Karpas-422 (cell line): ENCODE measurements at regions not wholly inside any gene's neighbourhood (a gene's known extent, or its start where the extent isn't known, plus 50 kb on each side); places are given as distances from the start of the nearest gene placed in this dataset.
"Not testable (repeated sequence)": the region's sequence is repeated elsewhere in the genome, so short reads cannot be mapped to it uniquely, and the experiment has no call there.

ENCODE experiments used
- DNase-seq: peaks from one replicate; pipeline ENCODE4 v3.0.0-alpha.2; 2015
- H2AFZ ChIP-seq: fragments of 200-600 bp; sonication (generic); 2 replicates; pipeline ENCODE4 v1.6.1; 2014; ENCODE audit warnings: antibody characterized with exemption, low read length, mixed read lengths
- H3K27ac ChIP-seq: fragments of 200-600 bp; sonication (generic); 2 replicates; pipeline ENCODE4 v1.5.1; 2014; ENCODE audit warnings: mild to moderate bottlenecking, low read length, moderate library complexity
- H3K27me3 ChIP-seq: fragments of 200-600 bp; sonication (generic); 2 replicates; pipeline ENCODE4 v1.6.1; 2014; ENCODE audit warnings: low read length, mixed read lengths
- H3K36me3 ChIP-seq: fragments of 200-600 bp; sonication (generic); 2 replicates; pipeline ENCODE4 v1.6.1; 2014; ENCODE audit warnings: low read length, mixed read lengths; ENCODE audit not compliant: insufficient read depth
- H3K4me1 ChIP-seq: fragments of 200-600 bp; sonication (generic); 2 replicates; pipeline ENCODE4 v1.6.1; 2014; ENCODE audit warnings: mild to moderate bottlenecking, low read length, mixed read lengths
- H3K4me2 ChIP-seq: fragments of 200-600 bp; sonication (generic); 2 replicates; pipeline ENCODE4 v1.6.1; 2014; ENCODE audit warnings: low read length, low read depth, mild to moderate bottlenecking; ENCODE audit not compliant: poor library complexity, severe bottlenecking
- H3K4me3 ChIP-seq: fragments of 200-600 bp; sonication (generic); 2 replicates; pipeline ENCODE4 v1.5.1; 2014; ENCODE audit warnings: mild to moderate bottlenecking, antibody characterized with exemption, low read length, mixed read lengths
- H3K79me2 ChIP-seq: fragments of 200-600 bp; sonication (generic); 2 replicates; pipeline ENCODE4 v1.6.1; 2014; ENCODE audit warnings: mild to moderate bottlenecking, low read length, mixed read lengths
- H3K9ac ChIP-seq: fragments of 200-600 bp; sonication (generic); 2 replicates; pipeline ENCODE4 v1.6.0; 2014; ENCODE audit warnings: low read length
- H3K9me2 ChIP-seq: fragments of 200-600 bp; sonication (generic), shearing (Covaris generic); replicated peaks from 2 replicates; pipeline ENCODE4 v1.6.0; 2014; ENCODE audit warnings: mild to moderate bottlenecking, low read length, moderate library complexity; ENCODE audit not compliant: insufficient read depth
- H3K9me3 ChIP-seq: fragments of 300-700, 200-600 bp; sonication (generic); 2 replicates; pipeline ENCODE4 v1.6.1; 2014; ENCODE audit warnings: low read length, mixed read lengths
- H4K20me1 ChIP-seq: fragments of 200-600 bp; sonication (generic); 2 replicates; pipeline ENCODE4 v1.6.1; 2014; ENCODE audit warnings: mild to moderate bottlenecking, antibody characterized with exemption, low read length, low read depth; ENCODE audit not compliant: insufficient read depth

DNA sequence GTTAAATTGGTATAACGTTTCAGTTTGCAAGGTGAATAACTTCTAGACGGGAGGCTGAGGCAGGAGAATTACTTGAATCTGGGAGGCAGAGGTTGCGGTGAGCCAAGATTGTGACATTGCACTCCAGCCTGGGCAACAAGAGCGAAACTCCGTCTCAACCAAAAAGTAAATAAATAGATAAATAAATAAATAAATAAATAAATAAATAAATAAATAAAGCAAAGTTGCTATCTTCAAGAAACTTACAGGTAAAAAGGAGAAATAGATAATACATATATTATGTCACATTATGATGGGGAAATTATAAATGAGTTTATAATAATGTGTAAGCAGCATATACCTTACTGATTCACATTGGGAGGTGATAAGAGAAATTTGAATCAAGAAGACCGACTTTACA, 1966.0 kb downstream of the PCDH7 start:
- H2AFZ ChIP-seq, result no peak overlapping the region
- H3K9ac ChIP-seq, result no peak overlapping the region
- no peak for DNase-seq
- H3K9me2 ChIP-seq, result no peaks in the 10 kb centered on the region
- no peaks in the 10 kb centered on the region for H3K4me1 ChIP-seq
- no peak overlapping the region for H3K4me2 ChIP-seq
- no peak overlapping the region for H3K27ac ChIP-seq
- H3K36me3 ChIP-seq, result no peaks in the 10 kb centered on the region
- peaks cover 31% of the 10 kb centered on the region; the same call in 1 of the 2 replicates for H3K9me3 ChIP-seq
- H3K79me2 ChIP-seq, result no peaks in the 10 kb centered on the region
- H4K20me1 ChIP-seq, result no peaks in the 10 kb centered on the region
- H3K27me3 ChIP-seq, result no peaks in the 10 kb centered on the region
- no peak overlapping the region for H3K4me3 ChIP-seq

DNA sequence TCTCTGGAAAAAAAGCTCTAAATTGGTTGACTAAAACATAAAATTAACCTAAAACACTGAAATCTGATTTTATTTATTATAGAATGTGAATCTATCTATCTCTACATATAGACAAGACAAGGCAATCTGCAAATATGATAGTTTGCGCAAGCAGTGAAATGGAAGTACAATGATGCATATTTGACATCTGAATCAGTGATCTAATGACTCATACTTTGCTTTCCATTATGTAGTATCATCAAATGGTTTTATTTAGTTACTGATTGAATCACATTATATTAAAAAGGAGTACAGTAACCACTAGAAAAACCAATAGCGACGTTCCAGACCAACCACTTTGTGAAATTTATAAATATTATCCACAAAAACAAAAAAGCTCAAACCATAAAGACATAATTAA, 1969.3 kb downstream of the PCDH7 start:
- H3K27me3 ChIP-seq, result no peaks in the 10 kb centered on the region
- no peak overlapping the region for H3K9ac ChIP-seq

GRCh38 chr4:32697281-32697814, 1977.2 kb downstream of the PCDH7 start:
- no peak overlapping the region for H3K9ac ChIP-seq
- H3K4me1 ChIP-seq, result no peaks in the 10 kb centered on the region
- no peak for DNase-seq
- no peaks in the 10 kb centered on the region for H3K36me3 ChIP-seq
- no peak overlapping the region for H3K4me3 ChIP-seq
- no peak overlapping the region for H3K27ac ChIP-seq
- no peaks in the 10 kb centered on the region for H3K79me2 ChIP-seq
- no peak overlapping the region for H3K4me2 ChIP-seq
- no peaks in the 10 kb centered on the region for H3K9me2 ChIP-seq
- H4K20me1 ChIP-seq, result no peaks in the 10 kb centered on the region
- H3K9me3 ChIP-seq, result peaks cover 29% of the 10 kb centered on the region
- no peak overlapping the region for H2AFZ ChIP-seq
- H3K27me3 ChIP-seq, result no peaks in the 10 kb centered on the region

More for the DNA sequence above, 1969.3 kb downstream of the PCDH7 start:
- Histone ChIP-seq H2AFZ (no peak overlapping the region), H3K9me3 (peaks cover 31% of the 10 kb centered on the region), H3K36me3 (no peaks in the 10 kb centered on the region), H3K27ac (no peak overlapping the region), H3K4me1 (no peaks in the 10 kb centered on the region), H3K4me2 (no peak overlapping the region), H3K79me2 (no peaks in the 10 kb centered on the region), H4K20me1 (no peaks in the 10 kb centered on the region), H3K9me2 (no peaks in the 10 kb centered on the region), H3K4me3 (no peak overlapping the region)
- DNase-seq, result no peak

DNA sequence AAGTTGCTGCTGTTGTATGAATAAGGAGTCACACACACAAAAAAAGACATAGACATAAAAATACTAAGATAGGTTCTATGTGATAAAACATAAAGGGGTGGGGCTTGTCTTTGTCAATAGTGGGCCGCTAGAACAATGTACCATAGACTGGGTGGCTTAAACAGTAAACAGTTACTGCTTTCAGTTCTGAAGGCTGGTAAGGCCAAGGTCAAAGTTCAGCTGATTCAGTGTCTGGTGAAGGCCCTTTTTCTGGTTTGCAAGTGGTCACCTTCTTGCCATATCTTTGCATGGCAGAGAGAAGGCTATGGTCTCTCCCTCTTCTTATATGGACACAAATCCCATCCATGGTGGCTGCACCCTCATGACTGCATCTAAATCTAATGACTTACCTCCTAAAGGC, 1980.7 kb downstream of the PCDH7 start:
- Histone ChIP-seq H3K9me3 (peaks cover 27% of the 10 kb centered on the region), H4K20me1 (no peaks in the 10 kb centered on the region), H3K79me2 (no peaks in the 10 kb centered on the region), H2AFZ (no peak overlapping the region), H3K27me3 (no peaks in the 10 kb centered on the region), H3K27ac (no peak overlapping the region), H3K4me3 (no peak overlapping the region), H3K4me1 (no peaks in the 10 kb centered on the region), H3K9ac (no peak overlapping the region), H3K36me3 (no peaks in the 10 kb centered on the region), H3K9me2 (no peaks in the 10 kb centered on the region), H3K4me2 (no peak overlapping the region)
- DNase-seq, result no peak

- no peak for DNase-seq
- Histone ChIP-seq H3K4me3 (no peak overlapping the region), H3K27me3 (no peaks in the 10 kb centered on the region), H4K20me1 (no peaks in the 10 kb centered on the region), H3K9ac (no peak overlapping the region), H2AFZ (no peak overlapping the region), H3K9me2 (no peaks in the 10 kb centered on the region), H3K36me3 (no peaks in the 10 kb centered on the region), H3K27ac (no peak overlapping the region), H3K4me1 (no peaks in the 10 kb centered on the region), H3K9me3 (peaks cover 24% of the 10 kb centered on the region), H3K79me2 (no peaks in the 10 kb centered on the region), H3K4me2 (no peak overlapping the region)
Measured at GRCh38 chr4:32706893-32707292, 1986.7 kb downstream of the PCDH7 start.

DNA sequence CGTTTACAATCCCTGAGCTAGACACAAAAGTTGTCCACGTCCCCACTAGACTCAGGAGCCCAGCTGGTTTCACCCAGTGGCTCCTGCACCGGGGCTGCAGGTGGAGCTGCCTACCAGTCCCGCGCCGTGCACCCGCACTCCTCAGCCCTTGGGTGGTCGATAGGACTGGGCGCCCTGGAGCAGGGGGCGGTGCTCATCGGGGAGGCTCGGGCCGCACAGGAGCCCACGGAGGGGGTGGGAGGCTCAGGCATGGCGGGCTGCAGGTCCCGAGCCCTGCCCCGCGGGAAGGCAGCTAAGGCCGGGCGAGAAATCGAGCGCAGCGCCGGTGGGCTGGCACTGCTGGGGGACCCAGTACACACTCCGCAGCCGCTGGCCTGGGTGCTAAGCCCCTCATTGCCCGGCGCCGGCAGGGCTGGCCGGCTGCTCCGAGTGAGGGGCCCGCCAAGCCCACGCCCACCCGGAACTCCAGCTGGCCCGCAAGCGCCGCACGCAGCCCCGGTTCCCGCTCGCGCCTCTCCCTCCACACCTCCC, 1996.0 kb downstream of the PCDH7 start:
- not testable (repeated sequence) for H3K27me3 ChIP-seq, DNase-seq, H3K4me2 ChIP-seq, H3K36me3 ChIP-seq, H3K4me3 ChIP-seq, H4K20me1 ChIP-seq, H3K9ac ChIP-seq, H3K4me1 ChIP-seq, H3K79me2 ChIP-seq, H2AFZ ChIP-seq, H3K27ac ChIP-seq, H3K9me2 ChIP-seq
- H3K9me3 ChIP-seq, result peaks cover 29% of the 10 kb centered on the region

DNA sequence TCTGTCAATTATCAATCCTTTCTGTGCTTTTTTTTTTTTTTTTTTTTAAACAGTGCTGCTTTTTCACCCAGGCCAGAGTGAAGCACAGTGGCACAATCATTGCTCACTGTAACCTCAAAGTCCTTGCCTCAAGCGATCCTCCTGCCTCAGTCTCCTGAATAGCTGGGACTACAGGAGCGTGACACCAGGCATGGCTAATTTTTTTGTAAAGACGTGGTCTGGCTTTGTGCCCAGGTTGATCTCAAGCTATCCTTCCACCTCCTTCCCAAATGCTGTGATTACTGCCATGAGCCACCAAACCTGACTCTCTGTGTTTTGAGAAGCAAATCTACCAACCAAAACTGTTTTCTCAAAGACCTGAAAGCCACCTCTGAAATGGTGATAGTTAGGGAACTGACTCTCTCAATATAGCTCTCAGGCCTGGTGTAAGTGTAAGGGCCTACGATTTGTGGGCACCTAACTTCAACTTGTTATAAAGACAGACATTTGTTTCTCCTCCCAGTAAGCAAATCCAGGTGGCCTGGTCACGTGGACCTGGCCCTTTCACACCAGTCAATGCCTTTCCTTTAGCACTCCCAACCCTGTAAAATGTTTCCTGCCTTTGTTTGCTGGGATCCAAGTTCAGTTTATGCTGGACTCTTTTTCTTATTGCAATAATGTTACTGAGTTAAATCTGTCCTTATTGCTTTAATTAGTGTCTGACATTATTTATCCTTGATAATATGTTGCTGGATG, 2015.9 kb downstream of the PCDH7 start:
- DNase-seq, result no peak
- H3K36me3 ChIP-seq, result no peaks in the 10 kb centered on the region
- H3K27me3 ChIP-seq, result no peaks in the 10 kb centered on the region
- no peaks in the 10 kb centered on the region for H4K20me1 ChIP-seq
- no peak overlapping the region for H3K27ac ChIP-seq
- no peak overlapping the region for H3K4me3 ChIP-seq
- H3K9ac ChIP-seq, result no peak overlapping the region
- H3K9me2 ChIP-seq, result no peaks in the 10 kb centered on the region
- no peaks in the 10 kb centered on the region for H3K4me1 ChIP-seq
- H3K9me3 ChIP-seq, result peaks cover 17% of the 10 kb centered on the region
- H3K79me2 ChIP-seq, result no peaks in the 10 kb centered on the region
- no peak overlapping the region for H2AFZ ChIP-seq
- no peak overlapping the region for H3K4me2 ChIP-seq

DNA sequence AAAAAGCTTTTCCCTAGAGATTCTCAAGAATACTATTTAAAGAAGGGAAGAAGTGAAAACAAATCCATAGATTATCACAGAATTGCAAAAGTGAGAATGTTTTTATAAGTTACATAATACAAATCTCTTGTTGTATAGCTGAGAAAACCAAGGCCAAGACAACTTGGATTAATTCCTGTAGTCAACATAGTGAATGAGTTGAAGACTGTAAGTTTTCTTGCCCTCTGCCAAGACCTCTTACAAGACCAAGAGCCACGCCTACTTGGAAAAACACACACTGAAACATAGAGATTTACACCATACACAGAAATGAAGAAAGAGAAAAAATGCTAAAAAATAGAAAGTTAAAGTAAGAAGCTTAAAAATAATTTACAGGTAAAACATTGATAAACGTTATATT, 2024.0 kb downstream of the PCDH7 start:
- Histone ChIP-seq H4K20me1 (no peaks in the 10 kb centered on the region), H2AFZ (no peak overlapping the region), H3K9me3 (peaks cover 30% of the 10 kb centered on the region)

More for the DNA sequence above, 2024.0 kb downstream of the PCDH7 start:
- Histone ChIP-seq H3K4me1 (no peaks in the 10 kb centered on the region), H3K36me3 (no peaks in the 10 kb centered on the region), H3K79me2 (no peaks in the 10 kb centered on the region), H3K9me2 (no peaks in the 10 kb centered on the region), H3K9ac (no peak overlapping the region), H3K27ac (no peak overlapping the region), H3K4me2 (no peak overlapping the region), H3K4me3 (no peak overlapping the region), H3K27me3 (no peaks in the 10 kb centered on the region)
- DNase-seq, result no peak
